Vagina (tissue), 2 donors: ENCODE measurements at regions not wholly inside any gene's neighbourhood (a gene's known extent, or its start where the extent isn't known, plus 50 kb on each side); places are given as distances from the start of the nearest gene placed in this dataset.

Source experiments
- CTCF ChIP-seq, 3 experiments: fragments of 450-650 bp in 2 of 3; fragments of 200-600 bp in 1 of 3; sonication (generic) in 1 of 3; IDR thresholded peaks; one replicate each; pipeline ENCODE4 v1.5.1; 2017 to 2019; ENCODE audit warnings: antibody characterized with exemption in 3 of 3, mild to moderate bottlenecking in 2 of 3, moderate library complexity in 2 of 3
- POLR2AphosphoS5 ChIP-seq, 2 donors: sonication (generic); formaldehyde crosslinking; IDR thresholded peaks; one replicate each; pipeline ENCODE4 v1.9.0; 2017; ENCODE audit warnings: antibody characterized with exemption in 2 of 2, mild to moderate bottlenecking in 2 of 2, low read depth in 1 of 2; ENCODE audit not compliant: insufficient read depth in 1 of 2

GRCh38 chr13:68846663-68847062 is 1261.0 kb upstream of the ATXN8OS start:
- no peak for TF ChIP-seq CTCF (IDR thresholded peaks at IDR 0.05)
- TF ChIP-seq POLR2AphosphoS5 (IDR thresholded peaks at IDR 0.05; ENCODE audit: insufficient read depth in 1 of 2, low read depth in 1 of 2), result no peak
